Astrocyte of the spinal cord (primary cell): ENCODE measurements at regions not wholly inside any gene's neighbourhood (a gene's known extent, or its start where the extent isn't known, plus 50 kb on each side); places are given as distances from the start of the nearest gene placed in this dataset.

Source experiments
- DNase-seq: peaks from one replicate; pipeline ENCODE4 v3.0.0; 2011; ENCODE audit warnings: low read depth, low spot score
- H3K4me3 ChIP-seq: 2 replicates; pipeline ENCODE4 v1.5.1; 2011; ENCODE audit warnings: low read depth, mild to moderate bottlenecking, low read length, moderate library complexity
- in situ Hi-C: cut with HindIII; loops from 2 replicates; pipeline ENCODE4 v1.10.0; 2017; ENCODE audit warnings: low sequenced_read_pairs
- TF ChIP-seq, protein P1 (sequence below): IDR thresholded peaks from 2 replicates; pipeline ENCODE4 v1.5.1; 2012; ENCODE audit warnings: low read depth, mild to moderate bottlenecking, low read length, inconsistent platforms

DNA sequence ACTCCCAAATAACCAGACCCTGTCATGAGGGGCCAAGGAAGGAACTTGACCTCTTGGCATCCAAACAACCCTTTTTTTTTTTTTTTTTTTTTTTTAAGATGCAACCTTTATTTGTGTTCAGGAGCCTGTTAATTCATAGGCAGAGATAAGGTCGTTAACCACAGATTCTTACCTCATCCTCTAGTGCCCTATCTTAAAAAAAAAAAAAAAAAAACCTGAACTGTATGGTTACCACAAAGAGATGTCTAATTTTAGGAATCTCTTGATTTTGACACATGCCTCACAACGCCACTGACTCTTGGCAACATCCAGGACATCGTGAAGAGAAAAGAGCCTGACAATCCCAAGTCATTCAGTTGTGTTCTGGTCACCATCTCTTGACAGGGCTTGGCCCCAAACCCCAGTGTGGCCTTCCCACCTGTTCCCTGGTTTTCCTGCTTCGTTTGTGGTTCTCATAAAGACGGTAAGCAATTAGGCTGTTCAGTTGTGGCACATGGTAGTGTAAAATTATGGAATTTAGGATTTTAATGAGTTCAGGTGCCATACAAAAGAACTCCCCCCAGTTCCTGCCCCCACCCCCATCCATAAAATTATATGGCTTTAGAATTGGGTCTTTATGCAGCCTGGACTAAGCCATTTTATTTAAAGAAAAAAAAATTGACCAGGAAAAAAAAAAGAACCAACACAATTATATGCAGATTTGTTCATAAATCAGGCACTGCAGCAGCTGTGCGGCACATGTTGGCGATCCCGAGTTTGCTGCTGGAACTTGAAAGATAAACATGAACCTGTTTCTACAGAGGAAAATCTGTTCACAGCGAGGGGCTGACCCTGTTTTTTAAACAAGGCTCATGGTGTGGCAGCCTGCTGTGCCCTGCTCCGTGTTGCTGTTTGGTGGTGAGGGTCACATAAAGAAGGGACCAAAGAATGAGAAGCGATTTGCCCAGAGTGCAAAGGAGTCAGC is 267.8 kb upstream of the CLINT1 start:
- in situ Hi-C loops = no loop called here
- TF ChIP-seq, protein P1, sequence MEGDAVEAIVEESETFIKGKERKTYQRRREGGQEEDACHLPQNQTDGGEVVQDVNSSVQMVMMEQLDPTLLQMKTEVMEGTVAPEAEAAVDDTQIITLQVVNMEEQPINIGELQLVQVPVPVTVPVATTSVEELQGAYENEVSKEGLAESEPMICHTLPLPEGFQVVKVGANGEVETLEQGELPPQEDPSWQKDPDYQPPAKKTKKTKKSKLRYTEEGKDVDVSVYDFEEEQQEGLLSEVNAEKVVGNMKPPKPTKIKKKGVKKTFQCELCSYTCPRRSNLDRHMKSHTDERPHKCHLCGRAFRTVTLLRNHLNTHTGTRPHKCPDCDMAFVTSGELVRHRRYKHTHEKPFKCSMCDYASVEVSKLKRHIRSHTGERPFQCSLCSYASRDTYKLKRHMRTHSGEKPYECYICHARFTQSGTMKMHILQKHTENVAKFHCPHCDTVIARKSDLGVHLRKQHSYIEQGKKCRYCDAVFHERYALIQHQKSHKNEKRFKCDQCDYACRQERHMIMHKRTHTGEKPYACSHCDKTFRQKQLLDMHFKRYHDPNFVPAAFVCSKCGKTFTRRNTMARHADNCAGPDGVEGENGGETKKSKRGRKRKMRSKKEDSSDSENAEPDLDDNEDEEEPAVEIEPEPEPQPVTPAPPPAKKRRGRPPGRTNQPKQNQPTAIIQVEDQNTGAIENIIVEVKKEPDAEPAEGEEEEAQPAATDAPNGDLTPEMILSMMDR = no peak
- H3K4me3 ChIP-seq = no peak overlapping the region
- DNase-seq = no peak

DNA sequence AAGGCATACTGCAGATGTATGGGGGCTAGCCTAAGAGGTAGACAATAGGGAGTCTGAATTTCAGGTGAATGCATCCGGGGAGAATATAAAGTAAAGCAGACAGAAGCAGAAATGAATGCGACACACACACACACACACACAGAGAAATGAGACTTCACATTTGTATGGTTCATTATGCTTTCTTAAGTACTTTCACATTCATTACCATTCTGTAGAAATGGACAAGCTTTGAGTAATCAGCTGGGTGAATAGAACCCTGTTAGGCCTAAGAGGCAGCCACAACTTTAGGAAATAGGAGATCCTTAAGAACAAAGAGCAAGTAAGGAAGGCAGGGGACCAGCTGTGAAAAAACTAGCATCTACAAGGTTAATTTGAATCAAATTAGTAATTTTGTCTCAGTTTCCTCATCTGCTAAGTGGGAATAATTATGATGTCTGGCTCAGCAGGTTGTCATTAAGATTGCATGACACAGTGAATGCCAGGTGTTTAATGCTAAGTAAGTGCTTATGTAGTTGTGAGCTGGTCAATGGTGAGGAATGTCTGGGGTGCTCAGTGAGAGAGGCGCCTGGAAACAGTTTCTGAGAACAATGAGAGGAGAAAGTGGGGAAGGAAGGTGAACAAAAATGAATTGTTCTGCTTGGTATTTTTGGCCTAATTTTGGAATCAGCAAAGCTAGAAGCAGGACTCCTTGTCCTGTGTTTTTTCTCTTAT is 265.8 kb upstream of the CLINT1 start:
- no peak for DNase-seq
- TF ChIP-seq, protein P1 = no peak
- no peak overlapping the region for H3K4me3 ChIP-seq
- in situ Hi-C loops = no loop called here

DNA sequence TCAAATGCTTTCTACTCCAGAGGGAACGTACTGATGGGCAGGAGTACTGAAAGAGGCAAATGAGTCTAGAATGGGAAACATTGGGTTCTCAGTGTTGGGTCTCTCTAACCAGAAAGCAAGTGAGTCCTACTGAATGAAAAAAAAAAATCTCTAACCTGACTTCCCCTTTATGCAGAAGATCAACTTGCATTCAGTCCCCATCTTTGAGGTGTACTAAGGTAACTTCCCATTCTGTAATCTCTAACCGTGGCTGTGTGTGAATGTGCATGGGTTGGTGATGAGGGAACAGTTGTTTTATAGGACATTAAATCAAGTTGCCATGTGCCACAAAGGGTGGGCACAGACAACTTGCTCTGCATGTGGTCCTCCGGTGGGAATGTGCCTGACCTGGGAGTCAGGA is 264.6 kb upstream of the CLINT1 start:
- in situ Hi-C loops = no loop called here
- no peak overlapping the region for H3K4me3 ChIP-seq
- TF ChIP-seq, protein P1 = no peak
- no peak for DNase-seq

DNA sequence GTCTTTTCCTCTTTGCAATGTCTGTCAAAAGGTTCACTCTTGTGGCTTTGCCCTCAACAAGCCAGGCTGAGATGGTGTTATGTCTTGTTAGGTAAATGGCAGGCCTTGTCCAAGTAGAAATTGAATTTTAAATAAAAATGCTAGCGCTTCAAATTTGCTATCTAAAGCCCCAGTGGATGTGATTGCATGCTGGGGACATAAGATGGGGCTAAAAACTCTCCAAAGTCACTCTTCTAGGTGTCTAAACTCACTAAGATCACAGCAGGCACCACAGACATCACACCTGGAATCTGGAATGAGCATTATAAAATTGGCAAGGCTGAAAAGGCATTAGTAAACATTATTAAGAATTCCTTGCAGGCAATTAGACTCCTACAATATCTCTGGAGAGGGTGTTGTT is 262.7 kb upstream of the CLINT1 start:
- in situ Hi-C loops = no loop called here
- DNase-seq = no peak
- TF ChIP-seq, protein P1 = no peak
- H3K4me3 ChIP-seq = no peak overlapping the region

DNA sequence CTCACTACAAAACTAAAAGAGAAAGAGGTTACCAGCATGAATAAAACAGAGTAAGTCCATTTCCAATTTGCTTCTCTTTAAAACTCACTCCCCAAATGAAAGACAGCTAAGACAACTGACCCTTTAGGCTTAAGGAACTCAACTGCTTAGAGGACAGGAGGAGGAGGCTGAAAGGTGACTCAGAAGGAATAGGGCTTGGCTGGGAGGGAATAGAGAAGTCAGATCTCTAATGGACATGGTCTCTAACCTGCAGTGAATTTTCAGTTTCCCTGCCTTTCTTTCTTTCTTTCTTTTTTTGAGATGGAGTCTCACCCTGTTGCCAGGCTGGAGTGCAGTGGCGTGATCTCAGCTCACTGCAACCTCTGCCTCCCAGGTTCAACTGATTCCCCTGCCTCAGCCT is 261.8 kb upstream of the CLINT1 start:
- in situ Hi-C loops = no loop called here
- DNase-seq = no peak
- no peak overlapping the region for H3K4me3 ChIP-seq
- TF ChIP-seq, protein P1 = no peak

DNA sequence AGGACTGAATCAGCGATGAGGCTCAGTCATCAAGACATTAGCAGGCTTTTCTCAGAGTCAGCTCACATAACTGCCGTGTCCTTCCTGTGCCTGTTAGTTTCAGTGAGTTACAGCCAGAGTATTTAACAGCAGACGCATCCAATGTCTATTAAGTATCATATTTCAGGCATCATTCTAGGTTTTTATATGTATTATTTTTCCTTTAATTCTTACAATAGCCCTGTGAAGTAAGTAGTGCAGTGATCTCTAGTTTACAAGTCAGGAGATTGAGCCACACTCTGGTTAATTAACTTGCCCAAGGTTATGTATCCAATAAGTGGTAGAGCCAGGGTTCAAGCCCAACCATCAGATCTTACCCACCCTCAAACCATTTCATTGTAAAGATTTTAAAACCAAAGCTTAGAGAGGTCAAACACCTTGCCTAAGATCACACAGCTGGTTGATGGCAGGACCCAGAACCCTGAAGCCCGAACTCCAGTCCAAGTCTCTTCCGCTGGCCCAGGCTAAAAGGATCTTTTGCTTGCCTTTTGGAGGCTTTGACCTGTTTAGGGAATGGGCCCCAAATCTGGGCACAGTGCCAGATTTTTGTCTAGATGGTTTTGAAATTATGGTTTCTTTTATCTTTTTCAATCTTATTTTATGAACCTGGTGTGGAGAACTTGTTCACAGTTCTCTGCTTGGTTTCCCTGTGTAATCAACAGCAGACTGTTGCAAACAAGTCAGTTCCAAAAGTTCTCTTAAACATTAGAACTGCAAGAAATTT is 261.2 kb upstream of the CLINT1 start:
- no peak overlapping the region for H3K4me3 ChIP-seq
- DNase-seq = peak; percentile 29
- in situ Hi-C loops = no loop called here
- TF ChIP-seq, protein P1 = no peak
